GM12864 (cell line): ENCODE measurements at regions not wholly inside any gene's neighbourhood (a gene's known extent, or its start where the extent isn't known, plus 50 kb on each side); places are given as distances from the start of the nearest gene placed in this dataset.

ENCODE experiments used
- DNase-seq: peaks from one replicate; pipeline ENCODE4 v3.0.0-alpha.2; 2011; ENCODE audit warnings: low read depth
- H3K4me3 ChIP-seq: 2 replicates; pipeline ENCODE4 v1.5.1; 2011; ENCODE audit warnings: mild to moderate bottlenecking, low read depth, low read length, control low read depth
- TF ChIP-seq, protein P1 (sequence below): IDR thresholded peaks from 2 replicates; pipeline ENCODE4 v1.5.1; 2011; ENCODE audit warnings: low read depth, mild to moderate bottlenecking, moderate library complexity, low read length, control low read depth, inconsistent platforms; ENCODE audit errors: missing control alignments

DNA sequence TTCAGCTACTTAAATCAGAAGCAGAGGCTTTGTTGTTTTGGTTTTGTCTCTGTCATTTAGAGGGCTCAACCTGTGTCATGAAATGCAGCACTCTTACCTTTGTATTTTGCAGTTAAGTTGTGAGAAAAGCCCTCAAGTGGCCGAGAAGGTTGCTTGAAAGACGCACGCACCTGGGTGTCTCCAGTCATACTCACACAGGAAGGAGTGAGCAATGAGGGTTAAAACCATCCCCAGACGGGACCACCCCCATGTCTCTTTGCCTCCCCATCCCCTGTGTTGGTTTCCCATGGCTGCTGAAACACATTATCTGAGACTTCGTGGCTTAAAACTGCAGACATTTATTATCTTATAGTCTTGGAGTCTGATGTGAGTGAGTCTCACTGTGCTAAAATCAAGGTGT, 376.1 kb upstream of the CFAP20DC start:
- TF ChIP-seq, protein P1, sequence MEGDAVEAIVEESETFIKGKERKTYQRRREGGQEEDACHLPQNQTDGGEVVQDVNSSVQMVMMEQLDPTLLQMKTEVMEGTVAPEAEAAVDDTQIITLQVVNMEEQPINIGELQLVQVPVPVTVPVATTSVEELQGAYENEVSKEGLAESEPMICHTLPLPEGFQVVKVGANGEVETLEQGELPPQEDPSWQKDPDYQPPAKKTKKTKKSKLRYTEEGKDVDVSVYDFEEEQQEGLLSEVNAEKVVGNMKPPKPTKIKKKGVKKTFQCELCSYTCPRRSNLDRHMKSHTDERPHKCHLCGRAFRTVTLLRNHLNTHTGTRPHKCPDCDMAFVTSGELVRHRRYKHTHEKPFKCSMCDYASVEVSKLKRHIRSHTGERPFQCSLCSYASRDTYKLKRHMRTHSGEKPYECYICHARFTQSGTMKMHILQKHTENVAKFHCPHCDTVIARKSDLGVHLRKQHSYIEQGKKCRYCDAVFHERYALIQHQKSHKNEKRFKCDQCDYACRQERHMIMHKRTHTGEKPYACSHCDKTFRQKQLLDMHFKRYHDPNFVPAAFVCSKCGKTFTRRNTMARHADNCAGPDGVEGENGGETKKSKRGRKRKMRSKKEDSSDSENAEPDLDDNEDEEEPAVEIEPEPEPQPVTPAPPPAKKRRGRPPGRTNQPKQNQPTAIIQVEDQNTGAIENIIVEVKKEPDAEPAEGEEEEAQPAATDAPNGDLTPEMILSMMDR, result no peak
- H3K4me3 ChIP-seq, result no peak overlapping the region
- DNase-seq, result peak; percentile 25

DNA sequence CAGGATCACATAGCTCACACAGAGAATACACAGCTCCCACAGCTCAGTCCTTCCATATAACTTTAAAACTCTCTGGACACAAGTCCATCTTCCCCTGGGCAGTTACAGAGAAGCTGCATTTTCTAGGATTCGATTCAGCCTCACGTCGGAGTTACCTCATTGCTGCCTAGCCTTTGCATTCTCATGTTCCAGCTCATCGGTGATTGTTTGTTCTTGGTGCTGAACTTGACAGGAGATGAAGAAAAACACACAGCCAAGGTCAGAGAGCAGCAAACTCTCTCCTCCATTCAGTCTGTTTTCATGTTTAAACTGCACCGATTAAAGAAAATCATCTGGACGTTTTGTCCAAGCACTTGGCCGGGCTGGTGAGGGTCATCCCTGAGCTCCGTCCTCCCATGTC, 375.5 kb upstream of the CFAP20DC start:
- DNase-seq, result no peak
- TF ChIP-seq, protein P1, result no peak
- H3K4me3 ChIP-seq, result no peak overlapping the region

DNA sequence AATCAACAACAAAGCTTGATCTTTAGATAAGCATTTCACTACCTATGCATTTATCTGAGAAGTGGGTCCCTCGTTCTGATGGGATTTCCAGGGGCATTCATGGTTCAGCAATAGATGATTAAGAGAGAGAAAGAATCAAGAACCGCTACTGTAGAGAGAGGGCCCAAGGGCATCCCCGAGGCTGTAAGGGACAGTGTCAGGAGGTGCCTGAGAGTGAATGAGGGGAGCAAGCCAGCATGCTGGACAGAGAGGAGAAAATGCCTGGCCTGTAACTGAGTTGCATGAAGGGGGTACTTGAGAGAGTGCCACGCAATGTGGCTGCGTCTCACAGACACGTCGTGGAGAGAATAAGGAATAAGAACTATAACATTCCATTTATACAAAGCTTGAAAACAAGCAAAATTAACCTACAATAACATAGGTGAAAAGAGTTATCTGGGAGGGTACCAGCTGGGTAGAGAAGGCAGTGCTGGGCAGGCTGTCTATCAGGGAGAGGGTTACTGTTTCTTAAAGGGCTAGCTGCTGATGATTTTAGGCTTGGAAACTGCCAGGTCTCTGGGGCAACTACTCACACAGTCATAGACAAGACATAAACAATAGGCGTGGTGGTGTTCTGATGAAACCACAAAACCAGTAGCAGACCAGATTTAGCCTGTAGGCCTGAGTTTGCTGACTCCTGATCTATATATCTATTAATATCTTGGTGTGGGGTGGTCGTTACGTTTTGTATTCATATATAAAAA, 374.6 kb upstream of the CFAP20DC start:
- TF ChIP-seq, protein P1, result no peak
- no peak overlapping the region for H3K4me3 ChIP-seq
- peak; percentile 33 for DNase-seq

DNA sequence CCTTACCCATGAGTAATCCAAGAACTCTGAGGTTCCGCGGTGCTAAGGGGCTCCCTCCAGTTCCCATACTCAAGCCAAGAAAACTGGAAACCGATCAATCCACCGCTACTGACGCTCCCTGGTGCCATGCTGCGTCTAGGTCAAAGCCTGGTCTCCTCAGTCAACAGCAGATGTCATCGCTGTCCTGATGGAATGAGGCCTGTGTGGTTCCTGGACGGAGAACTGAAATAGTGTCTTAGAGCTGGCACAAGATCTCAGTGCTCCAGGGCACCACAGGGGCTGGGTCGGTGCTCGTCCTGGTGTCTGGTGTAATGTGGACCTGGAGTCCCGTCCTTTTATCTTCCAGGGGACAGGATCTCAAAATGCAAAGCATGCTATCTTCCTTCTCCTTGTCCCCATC, 373.9 kb upstream of the CFAP20DC start:
- TF ChIP-seq, protein P1, result no peak
- no peak for DNase-seq

DNA sequence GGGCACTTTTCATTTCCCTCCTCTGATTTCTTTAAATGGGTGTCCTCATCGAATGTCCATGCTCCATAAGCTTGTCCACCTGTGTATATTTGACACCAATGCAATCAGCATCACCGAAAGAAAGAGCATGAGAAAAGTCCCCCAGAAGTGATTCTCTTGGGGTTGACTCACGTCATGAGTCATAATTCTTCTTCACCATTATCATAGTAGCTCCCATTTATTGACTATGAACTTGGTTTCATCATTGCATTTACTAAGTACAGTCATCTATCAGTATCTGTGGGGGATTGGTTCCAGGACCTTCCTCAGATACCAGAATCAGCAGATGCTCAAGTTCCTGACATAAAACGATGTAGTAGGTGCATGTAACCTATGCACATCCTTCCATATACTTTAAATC, 372.5 kb upstream of the CFAP20DC start:
- no peak overlapping the region for H3K4me3 ChIP-seq
- TF ChIP-seq, protein P1, result no peak
- no peak for DNase-seq

More for the DNA sequence above, 373.9 kb upstream of the CFAP20DC start:
- H3K4me3 ChIP-seq, result no peak overlapping the region

DNA sequence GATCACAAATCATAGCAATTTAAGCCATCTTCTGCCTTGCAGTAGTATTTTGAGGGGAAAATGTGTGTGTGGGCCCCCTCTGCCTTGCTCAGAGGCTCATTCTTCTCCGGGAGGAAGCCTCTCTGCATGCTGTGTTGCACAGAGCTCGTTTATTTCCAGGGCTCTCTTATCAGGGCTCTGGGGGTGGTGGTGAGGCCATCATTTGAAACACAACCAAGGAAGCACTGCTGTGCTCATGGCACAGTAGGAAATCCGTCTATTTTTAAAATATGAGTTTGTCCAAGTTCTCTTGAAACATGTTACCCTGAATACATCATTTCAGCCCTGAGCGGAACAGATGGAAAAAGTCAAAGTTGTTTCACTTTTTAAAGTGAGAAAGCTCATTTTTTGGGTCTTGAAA, 369.0 kb upstream of the CFAP20DC start:
- H3K4me3 ChIP-seq, result no peak overlapping the region
- TF ChIP-seq, protein P1, result no peak
- DNase-seq, result no peak

DNA sequence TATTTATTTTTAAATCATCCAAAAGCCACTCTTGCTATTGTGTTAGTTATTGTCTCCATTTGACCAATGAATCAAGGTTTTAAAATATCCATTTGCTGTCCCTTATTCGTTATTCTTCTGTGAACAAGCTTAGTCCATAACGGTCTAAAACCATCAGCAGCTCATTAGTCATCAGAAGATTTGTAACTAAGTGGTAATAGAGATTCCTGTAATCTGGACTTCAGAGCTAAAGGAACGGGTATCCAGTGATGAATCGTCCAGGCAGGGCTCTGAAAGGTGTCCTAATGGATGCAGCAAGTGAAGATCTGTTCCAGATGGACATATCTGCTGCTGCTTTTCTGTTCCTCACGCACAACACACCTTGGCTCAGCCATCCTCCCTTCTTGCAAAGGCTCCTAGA, 362.7 kb upstream of the CFAP20DC start:
- TF ChIP-seq, protein P1, result no peak
- H3K4me3 ChIP-seq, result no peak overlapping the region
- no peak for DNase-seq
